GM12801 (cell line): ENCODE measurements at regions not wholly inside any gene's neighbourhood (a gene's known extent, or its start where the extent isn't known, plus 50 kb on each side); places are given as distances from the start of the nearest gene placed in this dataset.

Source experiments
- TF ChIP-seq, protein P1 (sequence below): IDR thresholded peaks from one replicate; pipeline ENCODE4 v1.5.1; 2011; ENCODE audit warnings: control low read depth; ENCODE audit not compliant: insufficient read length; ENCODE audit errors: extremely low read depth

DNA sequence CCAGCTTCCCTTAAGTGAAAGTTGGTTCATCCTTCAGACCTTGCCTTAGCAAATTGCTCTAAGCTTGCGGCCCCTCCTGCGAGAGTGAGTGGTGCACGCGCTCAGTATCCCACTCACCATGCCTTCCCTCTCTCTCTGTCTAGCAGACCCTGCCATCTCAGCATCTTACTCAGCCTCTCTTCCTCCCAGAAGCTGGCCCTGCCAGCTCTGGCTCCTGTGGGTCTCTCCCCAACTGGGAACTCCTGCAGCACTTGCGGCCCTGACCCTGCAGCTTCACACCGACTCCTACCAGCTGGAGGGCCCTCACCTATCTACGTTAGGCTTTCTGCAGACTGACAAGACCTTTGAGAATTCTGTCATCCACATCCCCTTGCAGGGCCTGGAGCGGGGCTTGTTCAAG, 286.1 kb upstream of the TLE3 start:
- TF ChIP-seq, protein P1, sequence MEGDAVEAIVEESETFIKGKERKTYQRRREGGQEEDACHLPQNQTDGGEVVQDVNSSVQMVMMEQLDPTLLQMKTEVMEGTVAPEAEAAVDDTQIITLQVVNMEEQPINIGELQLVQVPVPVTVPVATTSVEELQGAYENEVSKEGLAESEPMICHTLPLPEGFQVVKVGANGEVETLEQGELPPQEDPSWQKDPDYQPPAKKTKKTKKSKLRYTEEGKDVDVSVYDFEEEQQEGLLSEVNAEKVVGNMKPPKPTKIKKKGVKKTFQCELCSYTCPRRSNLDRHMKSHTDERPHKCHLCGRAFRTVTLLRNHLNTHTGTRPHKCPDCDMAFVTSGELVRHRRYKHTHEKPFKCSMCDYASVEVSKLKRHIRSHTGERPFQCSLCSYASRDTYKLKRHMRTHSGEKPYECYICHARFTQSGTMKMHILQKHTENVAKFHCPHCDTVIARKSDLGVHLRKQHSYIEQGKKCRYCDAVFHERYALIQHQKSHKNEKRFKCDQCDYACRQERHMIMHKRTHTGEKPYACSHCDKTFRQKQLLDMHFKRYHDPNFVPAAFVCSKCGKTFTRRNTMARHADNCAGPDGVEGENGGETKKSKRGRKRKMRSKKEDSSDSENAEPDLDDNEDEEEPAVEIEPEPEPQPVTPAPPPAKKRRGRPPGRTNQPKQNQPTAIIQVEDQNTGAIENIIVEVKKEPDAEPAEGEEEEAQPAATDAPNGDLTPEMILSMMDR = no peak

DNA sequence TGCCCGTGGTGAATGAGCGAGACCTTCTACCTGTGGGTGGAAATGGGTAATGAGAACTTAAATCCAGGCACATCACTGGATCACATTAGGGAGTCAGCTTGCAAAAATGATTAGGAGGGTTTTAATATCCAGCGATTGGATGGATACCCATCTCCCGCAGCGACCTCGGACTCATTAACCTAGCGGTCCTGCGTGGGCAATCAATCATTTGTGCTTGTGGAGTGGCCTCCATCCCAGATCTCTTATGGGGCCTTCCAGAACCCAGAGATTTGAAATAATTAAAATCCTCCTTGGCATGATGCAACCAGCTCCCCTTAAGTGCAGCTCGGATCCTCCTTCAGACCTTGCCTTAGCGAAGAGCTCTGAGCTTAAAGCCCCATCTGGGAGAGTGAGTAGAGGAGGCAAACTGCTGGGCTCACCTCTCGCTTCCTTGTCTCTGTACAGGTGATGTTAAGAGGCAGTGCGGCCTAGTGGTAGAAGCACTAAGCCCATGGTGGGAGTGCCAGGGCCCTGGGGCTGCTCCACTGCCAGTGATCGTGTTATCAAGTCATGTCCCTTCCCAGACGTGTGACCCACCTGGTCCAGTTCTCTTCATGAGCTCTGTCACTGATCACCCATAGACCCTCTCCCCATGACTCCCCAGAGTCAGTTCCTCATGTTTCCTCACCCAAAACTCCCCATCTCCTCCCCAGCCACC, 285.2 kb upstream of the TLE3 start:
- TF ChIP-seq, protein P1 = no peak

DNA sequence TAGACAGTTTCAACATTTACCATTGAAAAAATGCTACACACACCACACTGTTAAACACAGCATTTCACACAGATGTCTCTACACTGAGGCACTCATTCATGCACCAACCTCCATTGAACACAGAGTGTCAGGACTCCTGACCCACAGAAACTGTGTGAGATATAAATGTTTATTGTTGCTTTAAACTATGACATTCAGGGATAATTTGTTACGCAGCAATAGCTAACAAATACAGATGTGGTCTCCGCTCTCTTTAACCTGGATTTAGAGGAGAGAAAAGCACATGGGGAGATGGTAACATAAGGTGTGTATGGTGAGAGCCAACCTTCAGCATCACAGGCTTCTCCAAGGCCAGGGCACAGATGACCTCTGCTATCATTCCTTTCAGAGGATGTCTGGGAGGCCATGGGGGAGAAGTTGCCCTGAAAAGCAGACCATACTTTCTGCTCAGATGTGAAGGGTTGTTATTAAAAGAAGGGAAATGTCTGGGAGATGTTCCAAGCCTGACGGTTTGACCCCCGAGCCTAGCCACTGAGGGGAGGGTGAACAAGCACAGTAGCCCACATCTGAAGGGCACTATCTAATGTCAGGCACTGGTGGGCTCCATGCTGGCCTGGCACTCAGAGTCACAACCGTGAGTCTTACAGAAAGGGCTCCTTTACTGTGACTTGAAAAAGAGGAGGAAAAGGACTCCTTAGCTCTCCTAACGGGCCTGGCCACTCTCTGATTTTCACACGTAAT, 284.5 kb upstream of the TLE3 start:
- TF ChIP-seq, protein P1 = no peak

DNA sequence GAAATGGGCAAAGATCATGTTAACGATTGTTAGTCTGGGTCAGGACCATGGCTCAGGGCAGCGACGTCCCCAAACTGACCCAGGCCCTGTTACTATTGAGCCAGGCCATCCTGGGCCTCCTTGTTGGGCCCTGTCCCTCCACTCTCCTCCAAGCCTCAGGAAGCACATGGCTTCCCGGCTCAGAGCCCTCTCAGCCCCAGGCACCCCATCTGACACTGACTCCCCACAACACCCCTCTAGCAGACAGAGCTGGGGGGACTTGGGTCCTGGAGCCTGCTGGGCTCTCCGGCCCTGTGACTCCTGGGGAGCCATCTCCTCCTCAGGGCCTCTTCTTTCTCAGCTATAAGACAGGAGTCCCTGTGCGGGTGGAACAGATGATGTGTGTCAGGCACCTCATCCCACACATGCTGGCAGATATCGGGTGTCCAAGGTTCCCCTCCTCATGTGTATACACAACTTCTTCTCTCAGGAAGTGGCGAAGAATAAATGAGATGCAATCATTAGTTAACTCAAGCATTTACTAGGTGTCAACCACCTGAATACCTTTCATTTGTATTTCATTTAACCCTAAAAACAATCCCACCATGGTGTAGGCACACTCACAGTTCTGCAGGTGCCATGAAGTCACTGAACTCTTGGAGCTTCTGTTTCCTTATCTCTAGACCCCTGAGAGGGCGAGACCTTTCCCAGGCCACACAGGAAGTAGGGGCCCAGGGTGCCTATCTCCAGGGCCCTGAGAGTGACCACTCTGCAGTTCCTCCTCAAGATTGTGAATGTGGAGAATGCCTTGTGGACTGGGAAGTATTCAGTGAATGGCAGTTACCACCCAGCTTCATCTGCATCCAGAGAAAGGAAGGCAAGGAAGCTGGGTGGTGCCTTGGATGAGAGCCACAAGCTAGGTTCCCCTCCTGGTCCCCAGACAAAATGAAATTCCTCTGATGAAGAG, 282.5 kb upstream of the TLE3 start:
- TF ChIP-seq, protein P1 = no peak

DNA sequence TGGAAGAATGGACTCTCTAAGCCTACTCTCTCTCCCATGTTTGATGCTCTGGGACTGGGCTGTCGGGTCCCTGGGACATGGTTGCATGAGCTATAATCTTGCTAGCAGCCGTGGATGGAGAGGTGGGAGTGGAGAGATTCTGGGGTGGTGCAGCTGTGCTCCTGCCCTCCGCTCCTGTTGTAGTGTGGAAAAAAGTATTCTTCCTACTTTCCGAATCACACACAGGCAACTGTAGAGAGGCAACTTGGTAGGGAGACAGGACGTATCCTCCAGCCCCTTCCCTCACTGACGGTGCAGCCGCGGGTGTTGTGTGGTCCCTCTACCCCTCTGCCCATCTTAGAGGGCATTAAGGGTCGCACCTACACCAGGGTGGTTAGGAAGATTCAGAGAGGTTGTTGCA, 281.4 kb upstream of the TLE3 start:
- TF ChIP-seq, protein P1 = no peak

DNA sequence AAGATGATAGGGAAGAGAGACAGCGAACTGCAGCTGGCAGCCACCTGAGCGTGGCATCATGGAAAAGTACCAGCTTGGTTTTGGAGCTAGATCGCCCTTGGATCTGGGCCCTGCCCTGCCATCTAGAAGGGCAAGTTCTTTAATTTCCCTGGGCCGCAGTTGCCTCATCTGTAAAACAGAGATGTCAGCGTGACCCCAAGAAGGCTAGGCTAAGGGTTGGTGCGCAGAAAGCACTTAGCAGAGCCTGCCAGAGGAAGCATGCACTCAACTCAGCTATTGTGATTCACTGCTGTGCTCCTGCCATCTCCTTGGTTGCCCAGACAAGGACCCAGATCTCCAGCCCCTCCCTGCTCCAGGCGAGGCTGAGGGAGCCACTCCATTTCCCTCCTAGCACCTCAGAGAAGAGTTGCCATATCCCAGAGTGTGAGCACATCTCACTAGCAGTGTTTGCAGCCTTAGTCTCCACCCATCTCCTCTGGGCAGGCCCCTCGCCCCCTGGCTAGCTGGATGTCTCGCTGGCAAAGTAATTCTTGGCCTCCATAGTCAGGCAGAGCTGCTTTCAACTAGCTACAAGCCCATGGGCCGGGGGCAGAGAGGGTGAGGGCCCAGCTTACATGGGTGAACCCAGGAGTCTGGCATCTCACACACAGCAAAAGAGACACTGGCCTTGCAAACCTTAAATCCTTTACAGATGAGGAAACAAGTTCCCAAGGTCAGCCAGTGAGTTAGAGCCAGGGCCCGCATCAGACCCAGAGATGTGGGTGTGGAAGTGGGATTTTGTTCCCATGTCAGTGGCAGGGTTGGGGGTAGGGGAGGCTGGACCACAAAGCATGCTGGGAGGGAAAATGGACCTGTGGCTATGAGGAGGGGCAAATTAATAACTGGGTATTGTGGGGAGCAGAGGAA, 280.7 kb upstream of the TLE3 start:
- TF ChIP-seq, protein P1 = no peak
